ENCODE measurements at regions not wholly inside any gene's neighbourhood (a gene's known extent, or its start where the extent isn't known, plus 50 kb on each side); places are given as distances from the start of the nearest gene placed in this dataset.

DNA sequence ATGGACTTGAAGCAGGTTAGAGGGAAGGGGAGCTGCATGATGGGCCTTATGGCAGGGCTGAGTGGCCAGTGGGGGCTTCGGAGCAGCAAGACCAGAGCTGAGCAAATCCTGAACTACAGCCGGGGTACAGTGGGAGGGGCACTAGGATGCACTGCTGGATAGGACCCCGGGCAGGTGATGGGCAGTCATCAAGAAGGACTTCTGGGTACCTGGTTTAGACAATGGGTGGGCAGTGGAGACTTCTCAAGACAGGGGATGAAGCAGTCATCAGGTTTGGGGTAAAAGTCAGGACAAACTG is 507.4 kb upstream of the MYT1L start:
- intact Hi-C loops (cut with DNase I; ENCODE audit: low total_unique reads), result no loop called here
- no peak overlapping the region for H3K4me3 ChIP-seq
- WGBS, 5 donors, result 84 to 94% (median 92%) methylated on average over 3 of the region's 3 CpGs
- H3K27ac ChIP-seq, result no peak overlapping the region
- H3K4me1 ChIP-seq, result no peaks in the 10 kb centered on the region
- no peaks in the 10 kb centered on the region for H3K36me3 ChIP-seq
- no peaks in the 10 kb centered on the region for H3K9me3 ChIP-seq
- peaks cover 0 to 6% (median 0%) of the 10 kb centered on the region in 7 donors for H3K27me3 ChIP-seq (replicated peaks in 1 of 7)
- DNase-seq, result no peak
- TF ChIP-seq POLR2AphosphoS5 (IDR thresholded peaks at IDR 0.05), result no peak
- TF ChIP-seq POLR2A (IDR thresholded peaks at IDR 0.05), result no peak
- TF ChIP-seq, protein P1, sequence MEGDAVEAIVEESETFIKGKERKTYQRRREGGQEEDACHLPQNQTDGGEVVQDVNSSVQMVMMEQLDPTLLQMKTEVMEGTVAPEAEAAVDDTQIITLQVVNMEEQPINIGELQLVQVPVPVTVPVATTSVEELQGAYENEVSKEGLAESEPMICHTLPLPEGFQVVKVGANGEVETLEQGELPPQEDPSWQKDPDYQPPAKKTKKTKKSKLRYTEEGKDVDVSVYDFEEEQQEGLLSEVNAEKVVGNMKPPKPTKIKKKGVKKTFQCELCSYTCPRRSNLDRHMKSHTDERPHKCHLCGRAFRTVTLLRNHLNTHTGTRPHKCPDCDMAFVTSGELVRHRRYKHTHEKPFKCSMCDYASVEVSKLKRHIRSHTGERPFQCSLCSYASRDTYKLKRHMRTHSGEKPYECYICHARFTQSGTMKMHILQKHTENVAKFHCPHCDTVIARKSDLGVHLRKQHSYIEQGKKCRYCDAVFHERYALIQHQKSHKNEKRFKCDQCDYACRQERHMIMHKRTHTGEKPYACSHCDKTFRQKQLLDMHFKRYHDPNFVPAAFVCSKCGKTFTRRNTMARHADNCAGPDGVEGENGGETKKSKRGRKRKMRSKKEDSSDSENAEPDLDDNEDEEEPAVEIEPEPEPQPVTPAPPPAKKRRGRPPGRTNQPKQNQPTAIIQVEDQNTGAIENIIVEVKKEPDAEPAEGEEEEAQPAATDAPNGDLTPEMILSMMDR (IDR thresholded peaks at IDR 0.05 in 8 of 11, conservative IDR thresholded peaks at IDR 0.05 in 3 of 11), result no peak

DNA sequence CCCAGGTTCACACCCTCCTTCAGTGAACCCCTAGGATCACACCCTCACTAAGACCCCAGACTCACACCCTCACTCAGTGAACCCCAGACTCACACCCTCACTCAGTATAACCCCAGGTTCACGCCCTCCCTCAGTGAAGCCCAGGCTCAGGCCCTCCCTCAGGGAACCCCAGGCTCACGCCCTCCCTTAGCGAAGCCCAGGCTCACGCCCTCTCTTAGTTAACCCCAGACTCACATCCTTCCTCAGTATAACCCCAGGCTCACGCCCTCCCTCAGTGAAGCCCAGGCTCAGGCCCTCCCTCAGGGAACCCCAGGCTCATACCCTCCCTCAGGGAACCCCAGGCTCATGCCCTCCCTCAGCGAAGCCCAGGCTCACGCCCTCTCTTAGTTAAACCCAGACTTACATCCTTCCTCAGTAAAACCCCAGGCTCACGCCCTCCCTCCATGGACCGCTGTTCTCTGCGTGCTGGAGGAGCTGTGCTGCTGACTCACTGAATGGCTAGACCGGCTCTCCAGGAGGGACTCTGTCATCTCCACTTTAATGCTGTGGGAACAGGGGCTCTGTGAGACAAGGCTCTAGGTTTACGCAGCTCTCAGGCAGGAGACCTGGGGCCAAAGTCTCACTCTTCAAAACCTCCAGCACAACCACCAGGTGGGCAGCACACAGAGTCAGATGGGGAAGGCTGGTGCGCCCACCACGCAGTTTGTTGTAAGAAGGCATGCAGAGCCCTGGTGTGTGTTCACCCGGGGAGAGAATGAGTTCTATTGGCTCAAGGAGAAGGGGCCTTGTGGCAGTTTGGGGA is 506.9 kb upstream of the MYT1L start:
- Histone ChIP-seq H3K27me3 (replicated peaks in 1 of 7) (peaks cover 0 to 6% (median 0%) of the 10 kb centered on the region in 7 donors), H3K4me1 (no peaks in the 10 kb centered on the region), H3K27ac (no peak overlapping the region), H3K9me3 (no peaks in the 10 kb centered on the region), H3K36me3 (no peaks in the 10 kb centered on the region), H3K4me3 (no peak overlapping the region)
- DNase-seq, result peak; percentile 62
- intact Hi-C loops (cut with DNase I; ENCODE audit: low total_unique reads), result no loop called here
- TF ChIP-seq, protein P1 (IDR thresholded peaks at IDR 0.05 in 8 of 11, conservative IDR thresholded peaks at IDR 0.05 in 3 of 11), result no peak
- no peak for TF ChIP-seq POLR2AphosphoS5 (IDR thresholded peaks at IDR 0.05)
- no peak for TF ChIP-seq POLR2A (IDR thresholded peaks at IDR 0.05)
- WGBS, 5 donors, result 68 to 86% (median 69%) methylated on average over 12 to 15 of the region's 15 CpGs

DNA sequence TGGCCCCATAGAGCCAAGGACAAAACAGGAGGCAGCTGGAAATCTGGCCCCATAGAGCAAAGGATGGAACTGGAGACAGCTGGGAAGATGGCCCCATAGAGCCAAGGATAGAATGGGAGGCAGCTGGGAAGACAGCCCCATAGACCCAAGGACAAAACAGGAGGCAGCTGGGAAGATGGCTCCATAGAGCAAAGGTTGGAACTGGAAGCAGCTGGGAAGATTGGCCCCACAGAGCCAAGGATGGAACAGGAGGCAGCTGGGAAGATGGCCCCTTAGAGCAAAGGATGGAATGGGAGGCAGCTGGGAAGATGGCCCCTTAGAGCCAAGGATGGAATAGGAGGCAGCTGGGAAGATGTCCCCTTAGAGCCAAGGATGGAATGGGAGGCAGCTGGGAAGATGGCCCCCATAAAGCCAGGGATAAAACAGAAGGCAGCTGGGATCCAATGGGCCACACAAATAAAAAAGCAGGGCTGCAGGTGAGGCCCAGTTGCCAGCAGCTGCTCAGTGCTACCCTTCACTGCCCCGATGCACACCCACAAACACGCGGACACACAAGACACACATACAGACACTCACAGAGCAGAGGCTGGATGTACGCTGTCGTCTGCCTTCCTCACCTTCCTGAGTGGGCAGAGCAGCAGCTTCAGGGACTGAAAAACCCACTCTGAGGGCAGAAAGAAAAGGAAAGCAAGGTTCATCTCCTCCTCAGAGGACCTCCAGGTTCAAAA is 505.4 kb upstream of the MYT1L start:
- peak; percentile 51 for DNase-seq
- intact Hi-C loops (cut with DNase I; ENCODE audit: low total_unique reads), result no loop called here
- Histone ChIP-seq H3K4me1 (no peaks in the 10 kb centered on the region), H3K27ac (no peak overlapping the region), H3K4me3 (no peak overlapping the region), H3K9me3 (no peaks in the 10 kb centered on the region), H3K27me3 (replicated peaks in 1 of 7) (peaks cover 0 to 6% (median 0%) of the 10 kb centered on the region in 7 donors), H3K36me3 (no peaks in the 10 kb centered on the region)
- 71 to 89% (median 86%) methylated on average over 5 of the region's 5 CpGs for WGBS, 5 donors
- no peak for TF ChIP-seq POLR2AphosphoS5 (IDR thresholded peaks at IDR 0.05)
- TF ChIP-seq, protein P1 (IDR thresholded peaks at IDR 0.05 in 8 of 11, conservative IDR thresholded peaks at IDR 0.05 in 3 of 11), result no peak
- no peak for TF ChIP-seq POLR2A (IDR thresholded peaks at IDR 0.05)

Measured in spleen (tissue), 11 donors.